ENCODE measurements at regions not wholly inside any gene's neighbourhood (a gene's known extent, or its start where the extent isn't known, plus 50 kb on each side); places are given as distances from the start of the nearest gene placed in this dataset.
"Not testable (repeated sequence)": the region's sequence is repeated elsewhere in the genome, so short reads cannot be mapped to it uniquely, and the experiment has no call there.

DNA sequence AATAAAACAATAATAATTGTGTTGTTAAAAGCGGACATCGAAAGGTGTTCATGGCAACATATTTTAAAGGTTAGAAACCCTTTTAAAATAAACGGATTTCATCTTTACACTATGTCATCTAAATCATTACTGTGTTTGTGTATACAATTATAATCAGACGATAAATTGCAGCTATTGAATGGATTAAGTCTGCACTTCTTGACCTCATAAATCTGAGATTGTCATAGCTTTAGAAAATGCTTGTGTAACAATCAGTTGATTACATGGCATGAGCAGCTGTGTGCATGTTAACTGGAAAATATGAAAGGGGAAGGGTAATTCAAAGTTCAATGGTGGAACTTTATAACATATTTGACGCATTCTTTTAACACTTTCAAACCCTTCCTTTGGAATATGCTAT, 152.4 kb upstream of the MDFIC2 start:
- no peak for ATAC-seq
- ChIA-PET POLR2A (no interaction called here), CTCF (no interaction called here)
- Mint-ChIP-seq H3K4me1 (no peaks in the 10 kb centered on the region), H3K9me3 (ENCODE audit: low read depth) (peaks cover 3% of the 10 kb centered on the region), H3K4me3 (no peak overlapping the region), H3K27ac (no peak overlapping the region), H3K27me3 (peaks cover 15% of the 10 kb centered on the region), H3K36me3 (ENCODE audit: low read depth) (no peaks in the 10 kb centered on the region)
- no peak for DNase-seq
- intact Hi-C loops (cut with DNase I, micrococcal nuclease): no loop called here

DNA sequence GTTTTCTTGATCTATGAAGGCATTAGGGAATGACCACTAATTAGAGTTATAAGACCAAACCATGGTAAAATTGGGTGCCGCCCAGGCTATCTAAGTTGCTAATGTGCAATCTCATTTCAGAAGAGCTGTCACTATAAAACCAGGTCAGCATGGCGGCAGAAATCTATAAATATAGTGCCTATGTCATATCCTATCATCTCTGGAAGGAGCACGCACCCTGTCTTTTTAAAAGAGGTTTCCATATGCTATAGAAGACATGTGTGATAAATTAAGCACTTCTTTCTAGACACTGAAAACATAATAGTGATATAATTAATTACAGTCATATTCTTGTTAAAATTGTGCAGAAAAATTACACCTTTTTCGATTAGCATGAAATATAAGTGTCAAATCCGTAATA, 152.0 kb upstream of the MDFIC2 start:
- H3K4me3 Mint-ChIP-seq: no peak overlapping the region
- CTCF ChIA-PET: no interaction called here
- intact Hi-C loops (cut with DNase I, micrococcal nuclease): no loop called here
- no peak for DNase-seq
- H3K27me3 Mint-ChIP-seq: peaks cover 15% of the 10 kb centered on the region
- POLR2A ChIA-PET: no interaction called here
- ATAC-seq: no peak
- H3K4me1 Mint-ChIP-seq: no peaks in the 10 kb centered on the region
- peaks cover 3% of the 10 kb centered on the region for H3K9me3 Mint-ChIP-seq (ENCODE audit: low read depth)
- H3K27ac Mint-ChIP-seq: no peak overlapping the region
- H3K36me3 Mint-ChIP-seq (ENCODE audit: low read depth): no peaks in the 10 kb centered on the region

DNA sequence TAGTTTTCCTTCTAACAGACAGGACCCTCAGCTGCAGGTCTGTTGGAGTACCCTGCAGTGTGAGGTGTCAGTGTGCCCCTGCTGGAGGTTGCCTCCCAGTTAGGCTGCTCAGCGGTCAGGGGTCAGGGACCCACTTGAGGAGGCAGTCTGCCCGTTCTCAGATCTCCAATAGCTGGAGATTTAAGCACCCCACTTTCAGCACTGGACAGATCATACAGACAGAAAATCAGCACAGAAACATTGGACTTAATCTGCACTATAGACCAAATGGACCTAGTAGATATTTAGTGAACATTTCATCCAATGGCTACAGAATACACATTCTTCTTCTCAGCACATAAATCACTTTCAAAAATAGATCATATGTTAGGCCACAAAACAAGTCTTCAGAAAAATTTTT, 137.8 kb upstream of the MDFIC2 start:
- ATAC-seq; H3K4me1 Mint-ChIP-seq; POLR2A ChIA-PET; DNase-seq; CTCF ChIA-PET; H3K36me3 Mint-ChIP-seq (ENCODE audit: low read depth); H3K27ac Mint-ChIP-seq; H3K4me3 Mint-ChIP-seq; H3K9me3 Mint-ChIP-seq (ENCODE audit: low read depth); intact Hi-C loops (cut with DNase I, micrococcal nuclease): not testable (repeated sequence)
- peaks cover 12% of the 10 kb centered on the region for H3K27me3 Mint-ChIP-seq

DNA sequence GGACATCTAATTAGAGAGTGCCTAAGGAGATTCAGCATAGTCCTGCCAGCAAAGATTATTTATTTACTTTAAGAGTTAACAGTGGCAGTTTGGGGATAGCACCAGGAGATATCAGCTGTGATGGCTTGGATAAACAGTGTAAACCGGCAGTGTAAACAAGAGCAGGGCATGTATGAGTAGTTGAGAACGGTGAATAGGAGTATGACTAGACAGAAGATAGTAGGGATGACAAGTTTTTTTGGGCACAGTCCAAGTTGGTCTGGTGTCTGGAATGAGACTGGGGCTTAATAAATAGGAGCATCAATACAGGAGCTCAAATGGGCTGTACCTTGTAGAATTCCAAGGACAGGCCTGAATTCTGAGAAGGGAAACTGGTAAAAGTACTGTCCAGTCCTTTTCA, 123.0 kb upstream of the MDFIC2 start:
- intact Hi-C loops (cut with DNase I, micrococcal nuclease); H3K36me3 Mint-ChIP-seq (ENCODE audit: low read depth); DNase-seq; H3K4me3 Mint-ChIP-seq; ATAC-seq; H3K9me3 Mint-ChIP-seq (ENCODE audit: low read depth); H3K4me1 Mint-ChIP-seq; CTCF ChIA-PET; POLR2A ChIA-PET; H3K27ac Mint-ChIP-seq; H3K27me3 Mint-ChIP-seq: not testable (repeated sequence)

DNA sequence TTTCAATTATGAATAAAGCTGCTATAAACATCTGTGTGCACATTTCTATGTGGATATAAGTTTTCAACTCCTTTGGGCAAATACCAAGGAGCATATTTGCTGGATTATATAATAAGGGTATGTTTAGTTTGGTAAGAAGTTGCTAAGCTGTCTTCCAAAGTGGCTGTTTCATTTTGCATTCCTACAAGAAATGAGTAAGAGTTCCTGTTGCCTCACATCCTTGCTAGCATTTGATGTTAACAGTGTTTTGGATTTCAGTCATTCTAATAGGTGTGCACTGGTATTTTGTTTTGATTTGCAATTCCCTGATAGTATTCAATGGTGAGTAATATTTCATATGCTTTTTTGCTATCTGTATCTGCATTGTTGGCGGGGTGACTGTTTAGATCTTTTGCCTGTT, 120.7 kb upstream of the MDFIC2 start:
- intact Hi-C loops (cut with DNase I, micrococcal nuclease): no loop called here
- H3K4me1 Mint-ChIP-seq: no peaks in the 10 kb centered on the region
- ATAC-seq (no peak), DNase-seq (no peak)
- no peaks in the 10 kb centered on the region for H3K9me3 Mint-ChIP-seq (ENCODE audit: low read depth)
- H3K4me3 Mint-ChIP-seq: no peak overlapping the region
- H3K27me3 Mint-ChIP-seq: peaks cover 9% of the 10 kb centered on the region
- H3K27ac Mint-ChIP-seq: no peak overlapping the region
- CTCF ChIA-PET: interaction anchor here (0.7 kb wide), 1 partner anchor 16 kb away, joined by 3 read pairs; no protein-coding TSS in a partner anchor
- POLR2A ChIA-PET: no interaction called here
- H3K36me3 Mint-ChIP-seq (ENCODE audit: low read depth): no peaks in the 10 kb centered on the region

DNA sequence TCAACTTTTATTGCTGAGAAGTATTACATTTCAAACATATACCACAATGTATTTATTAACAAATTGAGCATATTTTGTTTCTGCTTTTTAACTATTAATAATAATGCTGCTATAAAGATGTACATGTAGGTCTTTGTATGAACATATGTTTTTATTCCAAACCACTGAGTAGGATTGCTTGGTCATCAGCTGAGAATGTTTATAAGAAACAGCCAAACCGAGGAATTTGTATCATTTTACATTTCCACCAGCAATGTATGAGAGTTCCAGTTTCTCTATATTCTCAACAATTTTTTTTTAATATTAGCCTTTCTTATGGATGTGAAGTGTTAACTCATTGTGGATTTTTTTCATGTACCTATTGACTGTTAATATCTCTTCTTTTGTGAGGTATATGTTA, 119.5 kb upstream of the MDFIC2 start:
- Mint-ChIP-seq H3K27me3 (peaks cover 5% of the 10 kb centered on the region), H3K27ac (no peak overlapping the region), H3K4me3 (no peak overlapping the region), H3K4me1 (no peaks in the 10 kb centered on the region), H3K9me3 (ENCODE audit: low read depth) (no peaks in the 10 kb centered on the region), H3K36me3 (ENCODE audit: low read depth) (no peaks in the 10 kb centered on the region)
- ATAC-seq (no peak), DNase-seq (no peak)
- POLR2A ChIA-PET: no interaction called here
- CTCF ChIA-PET: no interaction called here
- intact Hi-C loops (cut with DNase I, micrococcal nuclease): no loop called here

DNA sequence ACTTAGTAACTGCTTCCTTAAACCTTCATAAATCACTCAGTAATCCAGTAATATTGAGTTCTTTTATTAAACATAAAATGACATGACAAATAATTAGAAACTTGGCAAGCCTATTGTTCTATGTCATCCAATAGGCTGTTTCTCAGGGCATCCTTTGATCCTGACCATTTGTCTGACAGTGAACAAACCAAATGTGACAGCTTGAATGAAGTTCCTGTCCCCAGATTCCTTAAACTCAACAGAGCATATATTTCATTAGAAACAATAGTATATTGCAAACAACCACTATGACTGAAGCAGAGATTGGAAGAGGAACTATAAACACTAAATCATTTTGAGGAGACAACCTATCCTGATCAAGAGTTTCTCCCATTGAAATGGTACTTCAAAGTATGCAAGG, 113.6 kb upstream of the MDFIC2 start:
- intact Hi-C loops (cut with DNase I, micrococcal nuclease): no loop called here
- no peak overlapping the region for H3K27ac Mint-ChIP-seq
- no peak overlapping the region for H3K4me3 Mint-ChIP-seq
- ATAC-seq: no peak
- peaks cover 14% of the 10 kb centered on the region for H3K27me3 Mint-ChIP-seq
- no peaks in the 10 kb centered on the region for H3K4me1 Mint-ChIP-seq
- ChIA-PET POLR2A (no interaction called here), CTCF (no interaction called here)
- DNase-seq: no peak
- H3K9me3 Mint-ChIP-seq (ENCODE audit: low read depth): no peaks in the 10 kb centered on the region
- H3K36me3 Mint-ChIP-seq (ENCODE audit: low read depth): no peaks in the 10 kb centered on the region

DNA sequence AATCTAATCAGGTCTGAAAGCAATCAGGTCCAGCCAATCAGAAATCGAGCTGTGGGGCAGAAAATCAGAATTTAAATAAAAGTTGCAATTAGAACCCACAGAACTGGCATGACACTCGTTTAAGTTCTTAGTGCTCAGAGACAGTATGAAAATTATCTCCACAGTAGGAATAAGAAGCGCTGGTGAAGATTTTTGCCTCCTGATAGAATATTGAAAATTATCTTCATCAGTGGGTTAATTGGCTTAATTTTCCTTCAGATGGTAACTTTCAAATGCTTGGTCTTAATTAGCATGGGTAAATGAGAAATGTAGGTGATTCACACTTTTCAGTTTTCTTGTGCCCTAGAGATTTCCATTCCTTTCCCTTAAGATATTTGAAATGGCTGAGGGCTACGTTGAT, 109.1 kb upstream of the MDFIC2 start:
- Mint-ChIP-seq H3K27ac (no peak overlapping the region), H3K27me3 (peaks cover 23% of the 10 kb centered on the region), H3K36me3 (ENCODE audit: low read depth) (no peaks in the 10 kb centered on the region), H3K9me3 (ENCODE audit: low read depth) (no peaks in the 10 kb centered on the region), H3K4me3 (no peak overlapping the region), H3K4me1 (no peaks in the 10 kb centered on the region)
- CTCF ChIA-PET: no interaction called here
- ATAC-seq: no peak
- no peak for DNase-seq
- POLR2A ChIA-PET: no interaction called here
- intact Hi-C loops (cut with DNase I, micrococcal nuclease): no loop called here

DNA sequence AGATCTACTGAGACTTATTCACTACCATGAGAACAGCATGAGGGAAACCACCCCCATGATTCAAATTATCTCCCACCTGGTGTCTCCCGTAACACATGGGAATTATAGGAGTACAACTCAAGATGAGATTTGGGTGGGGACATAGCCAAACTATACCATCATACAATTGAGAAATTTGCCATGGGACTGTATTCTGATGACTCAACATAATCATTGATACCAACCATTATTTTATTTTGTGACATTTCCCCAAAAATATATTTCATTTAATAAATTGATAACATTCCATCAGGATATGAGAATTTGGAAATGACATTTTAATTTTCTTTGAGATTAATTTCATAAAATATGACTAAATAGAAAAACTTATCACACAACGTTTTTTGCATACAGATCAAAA, 96.6 kb upstream of the MDFIC2 start:
- Mint-ChIP-seq H3K9me3 (ENCODE audit: low read depth) (peaks cover 3% of the 10 kb centered on the region), H3K27me3 (peaks cover 19% of the 10 kb centered on the region), H3K4me3 (no peak overlapping the region), H3K27ac (no peak overlapping the region), H3K36me3 (ENCODE audit: low read depth) (no peaks in the 10 kb centered on the region), H3K4me1 (no peaks in the 10 kb centered on the region)
- intact Hi-C loops (cut with DNase I, micrococcal nuclease): no loop called here
- no peak for DNase-seq
- POLR2A ChIA-PET: no interaction called here
- ATAC-seq: no peak
- CTCF ChIA-PET: no interaction called here

DNA sequence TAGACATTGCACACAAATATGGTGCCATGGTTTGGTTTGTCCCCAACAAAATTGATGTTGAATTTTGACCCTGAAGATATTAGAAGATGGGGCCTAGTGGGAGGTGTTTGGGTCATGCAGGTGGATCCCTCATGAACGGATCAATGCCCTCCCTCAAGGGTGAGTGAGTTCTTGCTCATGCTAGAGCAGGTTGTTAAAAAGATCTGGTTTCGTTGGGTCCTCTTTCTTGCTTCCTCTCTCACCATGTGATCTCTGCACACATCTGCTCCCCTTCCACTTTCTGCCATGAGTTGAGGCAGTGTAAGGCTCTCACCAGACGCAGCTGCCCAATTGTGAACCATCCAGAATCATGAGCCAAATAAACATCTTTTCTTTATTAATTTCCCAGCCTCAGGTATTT, 87.8 kb upstream of the MDFIC2 start:
- Mint-ChIP-seq H3K27ac (no peak overlapping the region), H3K36me3 (ENCODE audit: low read depth) (no peaks in the 10 kb centered on the region), H3K9me3 (ENCODE audit: low read depth) (no peaks in the 10 kb centered on the region), H3K4me1 (no peaks in the 10 kb centered on the region), H3K27me3 (peaks cover 10% of the 10 kb centered on the region), H3K4me3 (no peak overlapping the region)
- DNase-seq (no peak), ATAC-seq (no peak)
- intact Hi-C loops (cut with DNase I, micrococcal nuclease): no loop called here
- ChIA-PET CTCF (no interaction called here), POLR2A (no interaction called here)

DNA sequence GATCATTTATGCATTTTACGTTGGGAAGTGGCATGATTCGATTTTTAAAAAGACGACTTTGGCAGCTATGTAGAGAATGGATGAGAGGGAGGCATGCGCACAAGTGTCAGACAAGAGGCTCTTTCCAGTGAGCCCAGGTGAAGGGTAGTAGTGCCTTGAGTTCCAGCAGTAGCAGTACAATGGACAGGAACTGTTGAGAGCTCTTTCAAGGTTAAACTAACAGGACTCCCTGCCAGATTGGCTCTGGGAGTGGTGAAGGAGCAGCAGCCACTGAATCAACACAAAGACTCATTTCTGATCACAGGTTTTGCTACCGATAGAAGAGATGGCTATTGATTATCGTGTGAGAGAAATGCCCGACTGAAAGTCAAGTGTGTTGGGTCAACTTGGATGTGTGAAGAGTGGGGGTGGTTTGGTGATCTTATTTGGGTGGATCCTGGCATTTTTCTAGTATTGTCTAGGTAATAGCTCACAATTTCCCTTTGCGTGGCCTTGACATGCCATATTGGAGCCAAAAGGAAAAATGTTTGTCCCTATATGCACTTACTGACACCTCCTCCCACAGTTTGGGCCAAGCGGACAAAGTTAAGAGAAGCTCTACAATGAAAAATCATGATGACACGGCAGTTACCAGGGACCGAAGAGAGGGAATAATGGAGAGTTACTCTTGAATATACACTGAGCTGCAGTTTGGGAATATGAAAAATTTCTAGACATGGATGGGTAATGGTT, 81.6 kb upstream of the MDFIC2 start:
- H3K27me3 Mint-ChIP-seq: peaks cover 7% of the 10 kb centered on the region

DNA sequence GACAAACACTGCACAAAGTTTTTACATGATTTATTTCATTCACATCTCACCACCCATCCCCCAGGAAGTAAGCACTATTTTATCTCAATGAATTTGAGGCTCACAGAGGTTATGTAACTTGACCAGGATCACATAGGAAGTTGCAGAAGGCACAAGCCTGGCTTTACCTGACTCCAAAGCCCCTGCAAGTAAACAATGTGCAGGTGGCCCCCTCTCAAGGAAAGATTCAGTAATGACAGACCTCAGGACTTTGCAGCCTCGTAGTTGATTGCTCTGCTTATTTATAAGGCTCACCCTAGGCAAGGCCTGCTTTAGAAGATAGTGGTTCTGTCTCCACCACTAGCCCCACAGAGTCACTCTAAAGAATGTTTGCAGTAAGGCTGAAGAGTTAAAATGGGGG, 79.8 kb upstream of the MDFIC2 start:
- POLR2A ChIA-PET: no interaction called here
- no peaks in the 10 kb centered on the region for H3K36me3 Mint-ChIP-seq (ENCODE audit: low read depth)
- H3K27ac Mint-ChIP-seq: no peak overlapping the region
- peaks cover 7% of the 10 kb centered on the region for H3K27me3 Mint-ChIP-seq
- CTCF ChIA-PET: no interaction called here
- no peak for ATAC-seq
- intact Hi-C loops (cut with DNase I, micrococcal nuclease): no loop called here
- H3K9me3 Mint-ChIP-seq (ENCODE audit: low read depth): peaks cover 2% of the 10 kb centered on the region
- no peaks in the 10 kb centered on the region for H3K4me1 Mint-ChIP-seq
- no peak overlapping the region for H3K4me3 Mint-ChIP-seq
- DNase-seq: no peak

More for the DNA sequence above, 81.6 kb upstream of the MDFIC2 start:
- ChIA-PET POLR2A (no interaction called here), CTCF (no interaction called here)
- no peak for ATAC-seq
- Mint-ChIP-seq H3K36me3 (ENCODE audit: low read depth) (no peaks in the 10 kb centered on the region), H3K4me1 (no peaks in the 10 kb centered on the region), H3K4me3 (no peak overlapping the region), H3K27ac (no peak overlapping the region), H3K9me3 (ENCODE audit: low read depth) (no peaks in the 10 kb centered on the region)
- intact Hi-C loops (cut with DNase I, micrococcal nuclease): no loop called here
- DNase-seq: no peak

DNA sequence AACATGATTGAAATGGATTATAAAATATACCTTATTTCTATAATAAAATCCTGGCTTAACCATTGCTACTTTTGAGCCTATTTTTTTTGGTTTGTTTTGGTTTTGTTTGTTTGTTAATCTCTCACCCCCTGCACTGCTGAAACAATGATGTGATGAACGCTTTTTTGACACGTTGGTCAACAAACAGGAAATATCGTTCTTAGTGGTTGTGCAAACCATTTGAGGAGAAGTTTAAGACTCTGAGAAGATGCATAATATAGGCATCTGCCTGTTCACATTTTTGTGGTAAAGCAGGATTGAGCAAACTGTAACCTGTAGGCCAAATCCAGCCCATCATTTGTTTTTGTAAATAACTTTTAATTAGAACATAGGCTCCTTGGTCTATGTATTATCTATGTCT, 75.5 kb upstream of the MDFIC2 start:
- Mint-ChIP-seq H3K4me3 (no peak overlapping the region), H3K4me1 (no peaks in the 10 kb centered on the region), H3K9me3 (ENCODE audit: low read depth) (peaks cover 2% of the 10 kb centered on the region), H3K36me3 (ENCODE audit: low read depth) (no peaks in the 10 kb centered on the region), H3K27ac (no peak overlapping the region), H3K27me3 (peaks cover 6% of the 10 kb centered on the region)
- ChIA-PET POLR2A (no interaction called here), CTCF (no interaction called here)
- intact Hi-C loops (cut with DNase I, micrococcal nuclease): no loop called here
- DNase-seq: no peak
- ATAC-seq: no peak
